ENCODE measurements at regions not wholly inside any gene's neighbourhood (a gene's known extent, or its start where the extent isn't known, plus 50 kb on each side); places are given as distances from the start of the nearest gene placed in this dataset.

- H3K4me1 ChIP-seq: no peaks in the 10 kb centered on the region
- no peaks in the 10 kb centered on the region for H3K36me3 ChIP-seq
- 67% methylated on average over 1 of the region's 1 CpG for WGBS (ENCODE audit: insufficient coverage, low coverage, low lambda C conversion rate, missing lambda C conversion rate)
These were observed 122.3 kb upstream of the POC5 start for GRCh38 chr5:75839547-75839946.

DNA sequence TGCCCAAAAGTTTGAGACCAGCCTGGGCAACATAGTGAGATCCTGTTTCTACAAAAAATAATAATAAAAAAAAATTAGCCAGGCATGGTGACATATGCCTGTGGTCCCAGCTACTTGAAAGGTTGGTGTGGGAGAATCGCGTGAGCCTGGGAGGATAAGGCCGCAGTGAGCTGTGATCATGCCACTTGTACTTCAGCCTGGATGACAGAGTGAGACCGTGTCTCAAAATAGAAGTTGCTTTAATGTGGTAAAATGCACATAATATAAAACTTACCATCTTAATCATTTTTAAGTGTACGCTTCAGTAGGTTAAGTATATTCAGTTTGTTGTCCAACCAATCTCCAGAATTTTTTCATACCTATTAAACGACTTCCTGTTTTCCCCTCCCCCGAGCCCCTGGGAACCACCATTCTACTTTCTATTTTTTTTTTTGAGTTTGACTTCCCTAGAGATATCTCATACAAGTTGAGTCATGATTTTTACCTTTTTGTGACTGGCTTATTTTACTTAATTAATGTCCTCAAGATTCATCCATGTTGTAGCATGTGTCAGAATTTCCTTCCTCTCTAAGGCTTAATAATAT, 120.1 kb upstream of the POC5 start:
- intact Hi-C loops (cut with DNase I): no loop called here
- TF ChIP-seq POLR2A (IDR thresholded peaks at IDR 0.05) (no peak), CTCF (IDR thresholded peaks at IDR 0.05) (no peak)
- no peaks in the 10 kb centered on the region for H3K4me1 ChIP-seq
- H3K27ac ChIP-seq: no peak overlapping the region
- WGBS (ENCODE audit: insufficient coverage, low coverage, low lambda C conversion rate, missing lambda C conversion rate): 64% methylated on average over 7 of the region's 7 CpGs
- no peak for ATAC-seq
- no peaks in the 10 kb centered on the region for H3K36me3 ChIP-seq
- DNase-seq: no peak
- H3K27me3 ChIP-seq: no peaks in the 10 kb centered on the region
- H3K9me3 ChIP-seq: no peaks in the 10 kb centered on the region
- no peak overlapping the region for H3K4me3 ChIP-seq

More at GRCh38 chr5:75839547-75839946, 122.3 kb upstream of the POC5 start:
- H3K9me3 ChIP-seq: no peaks in the 10 kb centered on the region
- H3K27ac ChIP-seq: no peak overlapping the region
- DNase-seq: no peak
- intact Hi-C loops (cut with DNase I): no loop called here
- no peak for ATAC-seq
- TF ChIP-seq POLR2A (IDR thresholded peaks at IDR 0.05): no peak
- TF ChIP-seq CTCF (IDR thresholded peaks at IDR 0.05): no peak
- no peak overlapping the region for H3K4me3 ChIP-seq
- no peaks in the 10 kb centered on the region for H3K27me3 ChIP-seq

GRCh38 chr5:75831561-75831960, 114.3 kb upstream of the POC5 start:
- WGBS (ENCODE audit: insufficient coverage, low coverage, low lambda C conversion rate, missing lambda C conversion rate): 79% methylated on average over 4 of the region's 11 CpGs
- ATAC-seq: no peak
- intact Hi-C loops (cut with DNase I): no loop called here
- TF ChIP-seq POLR2A (IDR thresholded peaks at IDR 0.05) (no peak), CTCF (IDR thresholded peaks at IDR 0.05) (no peak)
- Histone ChIP-seq H3K4me1 (no peaks in the 10 kb centered on the region), H3K27me3 (no peaks in the 10 kb centered on the region), H3K9me3 (no peaks in the 10 kb centered on the region), H3K4me3 (no peak overlapping the region), H3K36me3 (no peaks in the 10 kb centered on the region), H3K27ac (no peak overlapping the region)
- no peak for DNase-seq

DNA sequence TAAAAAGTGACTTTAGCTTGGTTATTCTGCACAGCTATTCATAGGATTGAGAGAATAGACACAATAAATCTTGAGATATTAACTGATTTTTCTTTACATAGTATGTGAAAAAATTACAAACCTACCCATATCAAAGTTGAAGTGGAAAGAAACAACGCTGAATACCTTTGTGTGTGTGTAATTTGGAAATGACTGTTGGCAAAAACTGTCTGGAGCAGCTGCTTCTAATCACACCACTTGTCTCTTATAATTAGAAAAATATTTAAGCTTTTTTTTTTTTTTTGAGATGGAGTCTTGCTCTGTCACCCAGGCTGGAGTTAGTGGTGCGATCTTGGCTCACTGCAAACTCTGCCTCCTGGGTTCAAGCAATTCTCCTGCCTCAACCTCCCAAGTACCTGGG, 110.8 kb upstream of the POC5 start:
- Histone ChIP-seq H3K27me3 (no peaks in the 10 kb centered on the region), H3K4me1 (no peaks in the 10 kb centered on the region), H3K4me3 (no peak overlapping the region), H3K9me3 (no peaks in the 10 kb centered on the region), H3K36me3 (no peaks in the 10 kb centered on the region), H3K27ac (no peak overlapping the region)
- DNase-seq (no peak), ATAC-seq (no peak)
- TF ChIP-seq POLR2A (IDR thresholded peaks at IDR 0.05) (no peak), CTCF (IDR thresholded peaks at IDR 0.05) (no peak)
- intact Hi-C loops (cut with DNase I): no loop called here
- WGBS (ENCODE audit: insufficient coverage, low coverage, low lambda C conversion rate, missing lambda C conversion rate): 64% methylated on average over 2 of the region's 2 CpGs

DNA sequence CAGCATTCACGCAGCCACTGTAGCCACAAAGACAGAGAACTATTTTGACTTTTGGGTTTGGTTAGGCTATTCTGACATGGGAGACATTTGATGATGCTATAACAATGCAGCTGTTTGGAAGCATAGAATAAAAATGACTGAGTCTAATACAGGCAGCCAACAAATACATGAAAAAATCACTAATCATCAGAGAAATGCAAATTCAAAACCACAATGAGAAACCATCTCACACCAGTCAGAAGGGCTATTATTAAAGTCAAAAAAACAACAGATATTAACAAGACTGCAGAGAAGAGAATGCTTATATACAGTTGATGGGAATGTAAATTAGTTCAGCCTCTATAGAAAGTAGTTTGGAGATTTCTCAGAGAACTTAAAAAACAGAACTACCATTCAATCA, 107.1 kb upstream of the POC5 start:
- no peaks in the 10 kb centered on the region for H3K9me3 ChIP-seq
- H3K36me3 ChIP-seq: no peaks in the 10 kb centered on the region
- 46% methylated on average over 1 of the region's 1 CpG for WGBS (ENCODE audit: insufficient coverage, low coverage, low lambda C conversion rate, missing lambda C conversion rate)
- TF ChIP-seq POLR2A (IDR thresholded peaks at IDR 0.05): no peak
- no peaks in the 10 kb centered on the region for H3K27me3 ChIP-seq
- ATAC-seq (no peak), DNase-seq (no peak)
- H3K4me1 ChIP-seq: no peaks in the 10 kb centered on the region
- no peak overlapping the region for H3K27ac ChIP-seq
- H3K4me3 ChIP-seq: no peak overlapping the region
- intact Hi-C loops (cut with DNase I): no loop called here
